ENCODE measurements at regions not wholly inside any gene's neighbourhood (a gene's known extent, or its start where the extent isn't known, plus 50 kb on each side); places are given as distances from the start of the nearest gene placed in this dataset.
"Not testable (repeated sequence)": the region's sequence is repeated elsewhere in the genome, so short reads cannot be mapped to it uniquely, and the experiment has no call there.

DNA sequence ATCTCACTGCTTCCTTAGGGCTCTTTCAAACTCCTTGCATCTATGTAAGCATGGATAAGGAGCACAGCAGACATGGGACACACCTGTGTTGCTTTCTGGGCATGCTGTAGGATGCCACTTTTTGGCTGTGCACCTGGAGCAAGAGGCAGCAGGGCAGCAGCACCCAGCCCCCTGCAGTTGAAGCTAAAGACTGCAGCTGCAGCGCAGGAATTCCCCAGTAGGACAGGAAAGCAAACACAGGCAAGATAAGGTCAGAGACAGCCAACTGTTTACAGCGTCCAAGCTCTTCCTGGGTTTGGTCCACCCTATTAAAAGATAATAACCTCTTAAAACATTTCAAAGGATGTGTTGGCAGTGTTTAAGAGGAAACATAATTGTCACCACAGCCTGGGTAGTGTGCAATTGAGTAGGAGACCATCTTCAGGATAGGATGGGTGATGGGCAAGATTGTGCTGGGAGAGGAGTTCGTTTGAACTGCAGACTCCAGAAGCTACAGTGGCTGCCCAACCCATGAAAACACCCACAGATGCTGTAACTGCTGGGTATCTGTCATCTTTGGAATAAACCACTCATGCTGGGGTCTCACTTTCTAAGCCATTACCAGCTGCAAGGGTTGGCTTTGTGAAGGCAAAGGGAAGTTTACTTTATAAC is 242.3 kb upstream of the PLGLB1 start:
- not testable (repeated sequence) for DNase-seq (ENCODE audit: low read depth)

DNA sequence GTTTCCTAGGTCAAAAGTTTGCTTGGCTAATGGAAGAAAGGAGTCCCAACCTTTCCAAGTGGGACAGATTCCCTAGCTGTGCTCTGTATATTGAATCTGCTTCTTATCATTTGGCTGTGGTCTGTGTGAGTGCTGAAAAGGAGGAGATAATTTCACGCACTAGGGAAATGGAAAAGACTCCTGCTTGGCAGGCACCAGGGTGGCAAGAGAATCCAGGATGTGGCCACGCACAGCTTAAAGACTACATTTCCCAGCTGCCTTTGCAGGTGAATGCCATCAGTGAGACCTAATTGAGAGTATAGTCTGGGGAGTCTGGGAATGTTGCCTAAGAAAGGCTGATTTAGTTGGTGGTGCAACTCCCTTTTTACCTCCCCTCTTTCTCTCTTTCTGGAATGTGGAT is 253.5 kb upstream of the PLGLB1 start:
- DNase-seq (ENCODE audit: low read depth): not testable (repeated sequence)

GRCh38 chr2:87275974-87276629 is 254.5 kb upstream of the PLGLB1 start:
- not testable (repeated sequence) for DNase-seq (ENCODE audit: low read depth)

GRCh38 chr2:87276673-87277072 is 255.0 kb upstream of the PLGLB1 start:
- not testable (repeated sequence) for DNase-seq (ENCODE audit: low read depth)

DNA sequence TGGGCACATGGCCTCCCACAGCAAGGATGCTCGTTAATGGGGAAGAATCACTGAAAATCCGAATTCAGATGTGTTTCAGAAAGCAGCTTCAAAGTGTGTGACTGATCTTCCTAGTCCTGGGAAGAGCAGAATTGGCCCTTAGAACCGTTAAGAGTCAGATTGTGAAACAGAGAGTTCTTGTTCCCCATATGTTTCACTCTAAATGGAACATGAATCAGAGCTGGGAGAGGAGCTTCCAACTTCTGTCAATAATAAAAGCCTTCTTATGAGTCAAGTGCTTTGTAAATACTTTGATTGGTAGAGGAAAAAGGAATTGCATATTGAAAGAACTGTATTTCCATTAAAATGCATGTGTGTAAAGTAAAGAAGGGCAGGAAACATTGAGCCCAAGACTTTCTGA is 256.1 kb upstream of the PLGLB1 start:
- not testable (repeated sequence) for DNase-seq (ENCODE audit: low read depth)

DNA sequence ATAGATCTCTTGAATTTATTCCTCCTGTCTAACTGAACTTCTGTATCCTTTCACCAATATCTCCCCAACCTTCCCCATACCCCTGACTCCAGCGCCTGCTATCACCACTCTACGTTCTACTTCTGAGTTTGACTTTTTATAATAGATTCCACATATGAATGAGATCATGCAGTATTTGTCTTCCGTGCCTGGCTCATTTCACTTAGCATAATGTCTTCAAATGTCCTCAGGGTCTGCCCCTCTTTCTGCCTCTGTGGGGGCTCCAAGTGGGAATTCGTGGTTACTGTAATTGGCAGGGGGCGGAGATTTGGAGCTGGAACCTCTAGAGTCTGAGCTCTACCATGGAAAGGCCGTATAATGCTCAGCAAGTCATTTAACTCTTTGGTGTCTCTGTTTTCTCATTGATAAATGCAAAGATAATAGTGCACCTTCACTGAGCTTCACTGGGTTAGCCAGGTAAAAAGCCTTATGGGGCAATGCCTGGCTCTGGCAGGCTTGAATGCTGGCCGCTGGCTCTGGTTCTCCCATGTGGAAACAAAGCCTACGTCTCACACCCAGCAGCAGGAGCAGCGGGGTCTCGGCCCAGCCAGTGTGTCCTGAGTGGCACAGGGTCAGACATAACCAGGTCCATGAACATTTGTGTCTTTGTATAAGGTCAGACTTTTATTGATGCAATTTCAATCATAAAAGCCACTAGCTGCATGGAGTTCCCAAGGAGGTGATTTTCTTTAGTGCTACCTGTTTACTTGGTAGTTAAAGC is 259.1 kb upstream of the PLGLB1 start:
- not testable (repeated sequence) for DNase-seq (ENCODE audit: low read depth)

DNA sequence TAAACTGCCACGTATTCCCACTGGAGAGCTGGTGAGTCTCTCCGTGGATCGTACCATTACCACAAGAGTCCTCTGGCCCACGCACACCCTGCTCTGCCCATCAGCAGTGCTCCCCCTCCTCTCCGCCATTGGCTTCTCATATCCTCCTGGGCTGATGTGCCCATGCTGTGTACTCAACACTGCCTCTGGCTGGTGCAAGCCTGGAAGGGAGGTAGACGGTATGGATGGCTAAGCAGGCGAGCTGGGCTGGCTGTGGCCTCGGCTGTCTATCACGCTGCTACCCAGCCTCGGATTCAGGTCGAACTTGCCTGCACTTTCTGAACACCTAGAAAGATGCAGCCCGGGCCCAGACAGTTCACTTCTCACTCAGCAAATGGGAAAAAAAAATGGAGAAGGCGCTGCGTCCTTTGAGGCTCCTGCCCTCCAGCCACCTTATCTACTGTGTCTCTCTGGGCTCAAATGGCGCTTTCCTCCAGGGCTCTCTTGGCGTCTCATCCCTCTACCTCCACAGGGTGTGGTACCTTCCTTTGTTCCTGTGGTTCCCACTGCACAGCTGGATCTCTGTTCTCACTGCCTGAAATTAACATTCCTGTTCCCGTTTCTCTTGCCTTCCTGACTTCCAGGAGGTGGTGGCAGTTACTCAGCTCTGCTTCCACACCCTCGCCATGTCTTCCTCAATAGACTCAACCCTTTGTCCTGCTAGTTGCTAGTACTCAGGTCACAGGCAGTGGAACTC is 262.3 kb upstream of the PLGLB1 start:
- not testable (repeated sequence) for DNase-seq (ENCODE audit: low read depth)

DNA sequence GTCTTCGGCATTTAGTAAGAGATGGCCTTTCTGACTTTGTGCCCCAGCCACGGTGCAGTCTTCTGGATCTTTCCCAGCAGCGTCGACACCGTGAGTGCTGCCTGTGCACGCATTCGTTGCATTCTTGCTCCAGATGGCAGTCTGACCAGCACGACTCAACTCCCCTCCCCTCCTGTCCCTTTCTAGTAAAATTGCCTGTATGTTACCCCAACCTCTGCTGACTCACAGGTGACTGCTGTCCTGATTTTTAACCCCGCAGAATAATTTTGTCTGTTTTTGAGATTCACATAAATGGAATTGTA is 262.8 kb upstream of the PLGLB1 start:
- not testable (repeated sequence) for DNase-seq (ENCODE audit: low read depth)

DNA sequence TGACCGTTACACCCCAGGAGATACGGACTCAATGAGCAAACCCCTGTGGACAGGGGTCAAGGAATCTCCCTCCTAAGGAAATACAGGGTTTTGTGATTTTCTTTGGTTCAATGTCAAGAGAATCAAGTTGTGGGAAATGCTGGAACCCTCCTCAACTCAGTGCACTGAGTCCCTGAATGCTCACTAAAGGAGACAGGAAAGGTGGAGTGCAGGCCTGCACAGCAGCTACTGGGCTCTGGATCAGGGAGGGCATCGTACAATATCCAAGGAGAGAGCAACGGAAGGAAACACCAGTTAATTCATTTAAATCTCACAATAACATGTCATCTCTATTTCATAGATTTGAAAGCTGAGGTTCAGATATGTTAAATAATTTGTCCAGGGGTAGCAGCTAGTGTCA is 263.5 kb upstream of the PLGLB1 start:
- DNase-seq (ENCODE audit: low read depth): not testable (repeated sequence)

DNA sequence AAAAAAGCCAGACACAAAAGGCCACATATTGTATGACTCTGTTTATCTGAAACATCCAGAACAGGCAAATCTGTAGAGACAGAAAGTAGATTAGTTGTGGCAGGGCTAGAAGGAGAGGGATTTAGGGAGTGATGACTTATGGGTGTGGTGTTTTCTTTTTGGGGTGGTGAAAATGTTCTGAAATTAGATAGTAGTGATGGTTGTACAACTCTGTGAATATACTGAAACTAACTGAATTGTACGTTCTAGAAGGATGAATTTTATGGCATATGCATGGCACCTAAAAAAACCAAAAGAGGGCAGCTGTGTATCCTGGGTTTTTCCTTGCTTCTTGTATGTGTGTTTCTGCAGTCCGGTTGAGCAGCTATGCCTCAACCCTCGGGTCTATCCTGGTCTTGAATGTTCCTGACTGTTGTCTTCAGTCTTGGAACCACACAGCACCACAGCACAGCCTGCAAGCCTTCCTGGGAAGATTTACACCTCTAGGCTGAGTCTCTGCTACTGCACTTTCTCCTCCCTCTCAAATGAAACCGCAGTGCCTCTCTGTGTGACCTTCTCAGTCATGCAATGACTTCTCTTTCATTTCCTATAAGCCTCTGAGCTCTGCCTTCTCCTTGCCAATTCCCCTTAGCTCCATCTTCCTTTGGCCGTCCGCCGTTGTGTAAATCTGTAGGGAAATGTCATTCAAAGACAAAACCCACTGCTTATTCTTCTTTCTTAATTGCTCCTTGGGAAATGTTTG is 269.1 kb upstream of the PLGLB1 start:
- DNase-seq (ENCODE audit: low read depth): not testable (repeated sequence)

- not testable (repeated sequence) for DNase-seq (ENCODE audit: low read depth)
Observed at GRCh38 chr2:87291400-87292200, 270.0 kb upstream of the PLGLB1 start.

DNA sequence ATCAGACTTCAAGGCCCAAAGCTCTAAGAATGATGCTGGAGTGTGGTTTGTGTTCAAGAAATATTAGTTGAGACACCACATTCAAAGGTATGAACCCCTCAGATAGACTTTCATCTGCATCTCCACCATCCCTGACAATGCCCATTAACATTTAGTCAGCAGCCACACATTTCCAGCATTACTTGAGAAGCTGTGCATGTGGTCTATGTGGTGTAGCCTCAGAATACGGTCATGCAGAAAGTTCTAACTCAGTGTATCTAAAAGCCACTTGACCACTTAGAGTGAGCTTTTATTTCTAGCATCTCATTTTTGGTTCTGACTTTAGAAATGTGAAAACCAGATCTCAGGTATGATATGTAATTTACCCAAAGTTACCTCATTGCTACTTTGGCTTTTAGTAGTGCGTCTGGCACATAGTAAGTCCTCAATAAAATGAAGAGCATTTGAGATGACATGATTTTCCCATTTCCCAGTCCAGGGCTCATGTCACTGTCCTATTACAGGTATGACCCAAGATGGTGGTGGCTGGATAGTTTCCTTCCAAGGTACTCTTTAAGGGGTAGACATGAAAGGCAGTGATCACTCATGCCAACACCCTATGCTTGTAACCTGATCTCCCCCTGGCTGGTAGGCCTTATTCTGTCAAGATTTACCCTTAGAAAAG is 272.4 kb upstream of the PLGLB1 start:
- DNase-seq (ENCODE audit: low read depth): not testable (repeated sequence)

DNA sequence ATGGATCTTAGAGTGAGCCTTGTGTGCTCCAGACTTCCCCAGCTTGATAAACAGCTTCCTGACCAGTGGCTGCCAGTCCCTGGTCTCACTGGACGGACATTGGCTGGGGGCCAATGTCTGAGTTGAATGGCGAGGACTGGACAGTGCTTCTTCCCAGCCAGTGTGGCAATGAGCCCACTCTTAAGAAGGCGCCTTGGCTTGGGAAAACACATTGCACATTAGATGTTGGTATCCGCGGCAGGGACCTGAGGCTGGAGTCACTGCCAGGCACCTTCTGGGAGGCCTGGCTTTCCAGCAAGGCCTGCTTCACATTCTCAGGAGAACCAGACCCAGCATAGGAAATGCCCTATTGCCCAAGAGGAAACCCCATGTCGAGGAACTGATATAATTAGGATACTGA is 273.5 kb upstream of the PLGLB1 start:
- DNase-seq (ENCODE audit: low read depth): not testable (repeated sequence)

DNA sequence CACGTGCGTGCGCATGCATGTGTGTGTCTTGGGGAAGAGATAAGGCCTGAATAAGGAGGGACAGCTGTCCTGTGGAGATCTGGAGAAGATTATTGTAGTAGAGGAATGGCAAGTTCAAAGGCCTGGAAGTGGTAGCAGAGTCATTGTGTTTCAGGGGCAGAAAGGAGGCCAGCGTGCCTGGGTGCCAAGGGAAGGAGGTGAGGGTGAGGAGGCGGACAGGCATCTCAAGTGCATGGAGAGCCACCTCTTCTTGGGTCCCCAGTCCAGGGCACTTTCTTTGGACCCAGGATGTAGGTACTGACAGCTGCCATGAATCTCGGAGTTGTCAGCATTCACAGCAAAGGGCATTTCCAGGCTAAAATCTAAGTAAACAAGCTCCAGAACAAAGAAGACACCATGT is 279.7 kb upstream of the PLGLB1 start:
- not testable (repeated sequence) for DNase-seq (ENCODE audit: low read depth)

DNA sequence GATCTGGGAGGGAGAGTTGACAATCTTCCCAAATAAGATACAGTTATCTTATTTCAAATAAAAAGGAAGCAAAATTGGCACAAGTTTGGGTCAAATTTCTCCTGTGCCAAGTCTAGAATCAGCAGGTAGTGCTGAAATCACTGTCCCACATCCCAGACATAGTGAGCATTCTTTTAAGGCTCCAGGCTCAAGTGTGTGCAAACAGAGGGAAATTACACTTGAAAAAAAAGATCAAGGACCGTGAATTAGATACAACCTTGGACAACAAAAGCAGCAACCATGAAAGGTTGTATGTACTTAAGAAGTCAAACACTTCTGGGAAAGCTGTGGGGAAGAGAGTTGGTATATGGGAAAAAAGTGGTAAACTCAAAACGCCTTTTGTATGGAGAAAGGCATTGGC is 280.2 kb upstream of the PLGLB1 start:
- not testable (repeated sequence) for DNase-seq (ENCODE audit: low read depth)

GRCh38 chr2:87308621-87309020 is 287.0 kb upstream of the PLGLB1 start:
- DNase-seq (ENCODE audit: low read depth): not testable (repeated sequence)

- DNase-seq (ENCODE audit: low read depth): not testable (repeated sequence)
Observed at GRCh38 chr2:87309785-87310184, 288.1 kb upstream of the PLGLB1 start.

DNA sequence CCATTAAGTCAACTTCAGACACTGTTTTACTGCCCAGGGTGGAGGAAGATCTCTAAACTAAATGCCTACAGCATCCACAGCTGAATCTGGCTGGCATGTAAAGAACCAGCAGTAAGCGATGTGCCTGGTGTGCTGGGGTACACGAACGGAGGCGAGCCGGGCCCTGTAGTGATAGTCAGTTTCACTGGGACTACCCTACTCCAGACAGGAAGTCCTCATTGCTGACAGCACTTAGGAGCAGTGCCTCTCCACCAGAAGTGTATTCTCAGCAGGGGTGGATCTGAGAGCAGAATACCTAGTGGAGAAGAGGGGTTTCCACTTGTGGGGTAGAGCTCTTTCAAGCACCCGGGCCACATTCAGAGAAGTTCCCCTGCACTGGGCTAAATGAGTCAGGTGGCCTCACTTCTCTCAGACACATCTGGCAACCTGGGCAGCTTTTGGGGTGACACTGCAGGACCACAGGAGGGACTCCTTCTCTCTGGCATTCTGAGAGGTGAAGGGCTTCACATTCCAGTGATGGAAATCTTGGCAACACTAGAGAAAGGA is 290.3 kb upstream of the PLGLB1 start:
- DNase-seq (ENCODE audit: low read depth): not testable (repeated sequence)

DNA sequence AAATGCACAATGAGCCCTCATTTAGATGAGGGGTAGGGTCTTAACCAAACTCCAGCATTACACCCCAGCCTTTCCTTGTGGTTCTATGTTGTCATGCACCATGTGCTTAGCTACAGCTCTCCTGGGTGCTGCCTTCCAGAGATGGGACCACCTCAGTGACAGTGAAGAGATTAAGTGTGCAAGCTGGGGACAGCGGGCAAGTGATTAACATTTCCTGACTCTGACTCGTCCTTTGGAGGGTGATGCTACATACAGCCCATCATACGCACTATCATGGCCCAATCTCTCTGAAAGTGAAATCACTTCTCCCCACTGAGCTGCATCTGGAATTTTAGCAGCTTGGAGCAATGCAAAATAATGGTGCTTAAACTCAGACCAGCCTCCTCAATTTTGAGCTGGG is 293.0 kb upstream of the PLGLB1 start:
- DNase-seq (ENCODE audit: low read depth): not testable (repeated sequence)
